WI38 (cell line): ENCODE measurements at regions not wholly inside any gene's neighbourhood (a gene's known extent, or its start where the extent isn't known, plus 50 kb on each side); places are given as distances from the start of the nearest gene placed in this dataset.
"Not testable (repeated sequence)": the region's sequence is repeated elsewhere in the genome, so short reads cannot be mapped to it uniquely, and the experiment has no call there.

Source experiments
- H3K4me3 ChIP-seq: 2 replicates; pipeline ENCODE4 v1.5.1; 2011; ENCODE audit warnings: low read depth, mild to moderate bottlenecking, control low read depth, low read length
- TF ChIP-seq, protein P1 (sequence below): IDR thresholded peaks from 2 replicates; pipeline ENCODE4 v1.5.1; 2012; ENCODE audit warnings: low read depth, mild to moderate bottlenecking, control low read depth, low read length

- no peak overlapping the region for H3K4me3 ChIP-seq
- TF ChIP-seq, protein P1, sequence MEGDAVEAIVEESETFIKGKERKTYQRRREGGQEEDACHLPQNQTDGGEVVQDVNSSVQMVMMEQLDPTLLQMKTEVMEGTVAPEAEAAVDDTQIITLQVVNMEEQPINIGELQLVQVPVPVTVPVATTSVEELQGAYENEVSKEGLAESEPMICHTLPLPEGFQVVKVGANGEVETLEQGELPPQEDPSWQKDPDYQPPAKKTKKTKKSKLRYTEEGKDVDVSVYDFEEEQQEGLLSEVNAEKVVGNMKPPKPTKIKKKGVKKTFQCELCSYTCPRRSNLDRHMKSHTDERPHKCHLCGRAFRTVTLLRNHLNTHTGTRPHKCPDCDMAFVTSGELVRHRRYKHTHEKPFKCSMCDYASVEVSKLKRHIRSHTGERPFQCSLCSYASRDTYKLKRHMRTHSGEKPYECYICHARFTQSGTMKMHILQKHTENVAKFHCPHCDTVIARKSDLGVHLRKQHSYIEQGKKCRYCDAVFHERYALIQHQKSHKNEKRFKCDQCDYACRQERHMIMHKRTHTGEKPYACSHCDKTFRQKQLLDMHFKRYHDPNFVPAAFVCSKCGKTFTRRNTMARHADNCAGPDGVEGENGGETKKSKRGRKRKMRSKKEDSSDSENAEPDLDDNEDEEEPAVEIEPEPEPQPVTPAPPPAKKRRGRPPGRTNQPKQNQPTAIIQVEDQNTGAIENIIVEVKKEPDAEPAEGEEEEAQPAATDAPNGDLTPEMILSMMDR, result no peak
These were observed 75.2 kb upstream of the MAX start for GRCh38 chr14:65177551-65177950.

GRCh38 chr14:65179231-65179630 lies 76.9 kb upstream of the MAX start:
- not testable (repeated sequence) for H3K4me3 ChIP-seq

- no peak overlapping the region for H3K4me3 ChIP-seq
- TF ChIP-seq, protein P1, result no peak
These were observed 77.8 kb upstream of the MAX start for GRCh38 chr14:65179918-65180724.

DNA sequence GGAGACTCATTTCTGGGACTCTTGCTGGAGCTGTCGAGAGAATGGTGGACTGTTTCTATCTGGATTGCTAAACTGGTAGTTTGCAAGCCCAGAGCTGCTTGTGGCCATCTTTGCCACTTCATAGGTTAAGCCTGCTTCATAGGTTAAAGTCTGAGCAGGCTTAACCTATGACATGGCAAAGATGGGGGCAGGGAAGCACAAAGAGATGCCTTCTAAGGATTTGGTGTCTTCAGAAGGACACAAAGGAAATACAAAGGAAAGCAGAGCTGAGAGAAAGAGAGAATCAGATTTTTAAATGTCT lies 78.4 kb upstream of the MAX start:
- H3K4me3 ChIP-seq, result no peak overlapping the region

GRCh38 chr14:65184032-65184764 lies 81.9 kb upstream of the MAX start:
- no peak overlapping the region for H3K4me3 ChIP-seq
- TF ChIP-seq, protein P1, result no peak

More for the DNA sequence above, 78.4 kb upstream of the MAX start:
- TF ChIP-seq, protein P1, result no peak

DNA sequence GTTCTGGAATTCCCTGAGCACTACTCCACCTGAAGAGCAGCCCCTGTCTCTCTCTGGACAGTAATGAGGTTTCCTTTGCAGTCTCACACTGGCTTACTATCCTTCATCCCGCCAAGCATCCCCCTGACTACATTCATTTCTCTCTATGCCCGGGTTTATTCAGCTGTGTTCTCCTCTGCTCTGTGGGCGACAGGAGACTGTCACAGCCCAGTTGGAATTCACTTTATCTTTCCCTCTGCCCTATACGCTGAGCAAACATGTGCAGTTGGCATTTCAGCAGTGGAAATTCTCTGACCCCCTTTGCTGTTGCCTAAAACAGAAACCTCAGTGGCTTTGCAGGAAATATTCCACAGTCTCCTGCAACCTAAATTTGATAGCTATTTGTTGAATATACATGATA lies 83.5 kb upstream of the MAX start:
- TF ChIP-seq, protein P1, result no peak

DNA sequence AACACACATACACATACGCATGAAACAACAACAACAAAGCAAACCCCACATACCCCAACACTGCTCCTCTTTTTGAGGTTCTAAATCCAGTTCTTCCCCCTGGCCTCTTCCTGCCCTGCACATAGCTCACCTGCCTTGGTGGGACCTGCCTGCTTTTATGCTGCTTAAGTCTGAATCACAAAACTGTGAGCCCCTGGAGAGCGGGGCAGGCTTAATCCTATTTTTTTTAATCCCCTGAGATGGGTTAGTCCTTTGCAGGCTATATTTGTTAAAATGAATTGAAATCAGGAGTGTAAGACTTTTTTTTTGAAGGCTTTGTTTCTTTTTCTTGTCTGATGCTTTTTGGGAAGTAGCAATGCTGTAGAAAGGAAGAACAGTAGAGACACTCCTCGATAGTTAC lies 84.6 kb upstream of the MAX start:
- TF ChIP-seq, protein P1, result no peak
- no peak overlapping the region for H3K4me3 ChIP-seq

More for the DNA sequence above, 83.5 kb upstream of the MAX start:
- no peak overlapping the region for H3K4me3 ChIP-seq
